ENCODE measurements at regions not wholly inside any gene's neighbourhood (a gene's known extent, or its start where the extent isn't known, plus 50 kb on each side); places are given as distances from the start of the nearest gene placed in this dataset.

DNA sequence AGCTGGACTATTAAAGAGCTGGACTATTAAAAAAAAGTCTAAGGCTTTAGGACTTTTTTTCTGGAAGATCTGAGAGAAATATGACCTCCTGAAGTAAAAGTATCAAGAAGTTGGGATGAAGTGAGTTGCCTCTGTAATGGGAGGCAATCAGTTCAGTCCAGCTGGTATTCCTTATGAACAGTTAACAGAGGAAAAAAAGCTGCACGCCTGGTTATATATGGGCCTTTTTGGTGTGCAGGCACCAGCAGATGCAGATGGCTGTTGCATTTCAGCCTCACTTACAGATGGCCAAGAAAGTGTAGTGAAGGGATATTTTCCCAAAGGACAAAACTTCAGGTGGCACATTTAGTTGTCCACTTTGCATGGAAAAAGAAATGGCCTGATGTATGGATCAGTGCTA is 70.3 kb upstream of the ELOVL5 start:
- TF ChIP-seq EGR1 (IDR thresholded peaks at IDR 0.05; ENCODE audit: low read depth) (no peak), EZH2 (IDR thresholded peaks at IDR 0.05) (no peak), SRF (IDR thresholded peaks at IDR 0.05; ENCODE audit: low read depth) (no peak), ZFX (IDR thresholded peaks at IDR 0.05) (no peak)
- TF ChIP-seq, protein P1, sequence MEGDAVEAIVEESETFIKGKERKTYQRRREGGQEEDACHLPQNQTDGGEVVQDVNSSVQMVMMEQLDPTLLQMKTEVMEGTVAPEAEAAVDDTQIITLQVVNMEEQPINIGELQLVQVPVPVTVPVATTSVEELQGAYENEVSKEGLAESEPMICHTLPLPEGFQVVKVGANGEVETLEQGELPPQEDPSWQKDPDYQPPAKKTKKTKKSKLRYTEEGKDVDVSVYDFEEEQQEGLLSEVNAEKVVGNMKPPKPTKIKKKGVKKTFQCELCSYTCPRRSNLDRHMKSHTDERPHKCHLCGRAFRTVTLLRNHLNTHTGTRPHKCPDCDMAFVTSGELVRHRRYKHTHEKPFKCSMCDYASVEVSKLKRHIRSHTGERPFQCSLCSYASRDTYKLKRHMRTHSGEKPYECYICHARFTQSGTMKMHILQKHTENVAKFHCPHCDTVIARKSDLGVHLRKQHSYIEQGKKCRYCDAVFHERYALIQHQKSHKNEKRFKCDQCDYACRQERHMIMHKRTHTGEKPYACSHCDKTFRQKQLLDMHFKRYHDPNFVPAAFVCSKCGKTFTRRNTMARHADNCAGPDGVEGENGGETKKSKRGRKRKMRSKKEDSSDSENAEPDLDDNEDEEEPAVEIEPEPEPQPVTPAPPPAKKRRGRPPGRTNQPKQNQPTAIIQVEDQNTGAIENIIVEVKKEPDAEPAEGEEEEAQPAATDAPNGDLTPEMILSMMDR (IDR thresholded peaks at IDR 0.05 in 2 of 3, conservative IDR thresholded peaks at IDR 0.05 in 1 of 3; ENCODE audit: borderline replicate concordance in 1 of 3, insufficient read depth in 1 of 3, low read depth in 2 of 3, low read length in 2 of 3) = no peak

All from HCT116 (cell line).